GM23338 (cell line): ENCODE measurements at regions not wholly inside any gene's neighbourhood (a gene's known extent, or its start where the extent isn't known, plus 50 kb on each side); places are given as distances from the start of the nearest gene placed in this dataset.

Source experiments
- CREB1 ChIP-seq: fragments of 250-450 bp; sonication (Bioruptor Pico); IDR thresholded peaks from 2 replicates; pipeline ENCODE4 v1.5.0; 2020; ENCODE audit warnings: low read depth, mild to moderate bottlenecking, moderate library complexity
- EZH2 ChIP-seq: fragments of 200-600 bp; sonication (generic); IDR thresholded peaks from one replicate; pipeline ENCODE4 v1.8.0; 2017; ENCODE audit warnings: antibody characterized with exemption, mild to moderate bottlenecking, low read depth; ENCODE audit not compliant: unreplicated experiment
- EZH2phosphoT487 ChIP-seq: fragments of 200-600 bp; sonication (generic); IDR thresholded peaks from one replicate; pipeline ENCODE4 v1.8.1; 2018; ENCODE audit warnings: antibody characterized with exemption; ENCODE audit not compliant: unreplicated experiment
- JUNB ChIP-seq: IDR thresholded peaks from one replicate; pipeline ENCODE4 v1.6.1; 2016; ENCODE audit warnings: antibody characterized with exemption; ENCODE audit not compliant: unreplicated experiment
- POLR2AphosphoS5 ChIP-seq: IDR thresholded peaks from 2 replicates; pipeline ENCODE4 v1.6.1; 2016; ENCODE audit warnings: antibody characterized with exemption, low read depth
- STAT1 ChIP-seq: IDR thresholded peaks from one replicate; pipeline ENCODE4 v1.6.1; 2016; ENCODE audit warnings: antibody characterized with exemption; ENCODE audit not compliant: unreplicated experiment
- ZNF331 ChIP-seq: fragments of 250-450 bp; sonication (Bioruptor Pico); IDR thresholded peaks from 2 replicates; pipeline ENCODE4 v1.5.0; 2020; ENCODE audit warnings: low read depth, mild to moderate bottlenecking, moderate library complexity
- TF ChIP-seq, protein P1 (sequence below), 2 experiments: fragments of 200-600 bp in 1 of 2; sonication (generic) in 1 of 2; conservative IDR thresholded peaks; 2 replicates each; pipeline versions ENCODE4 v1.5.1 to v1.6.1; 2016 to 2017; ENCODE audit warnings: antibody characterized with exemption in 2 of 2, low read depth in 2 of 2, mild to moderate bottlenecking in 2 of 2, moderate library complexity in 1 of 2
- TF ChIP-seq, protein P2 (sequence below): IDR thresholded peaks from 2 replicates; pipeline ENCODE4 v1.6.1; 2016; ENCODE audit warnings: antibody characterized with exemption
- TF ChIP-seq, protein P3 (sequence below): IDR thresholded peaks from one replicate; pipeline ENCODE4 v1.6.1; 2018; ENCODE audit warnings: antibody characterized with exemption; ENCODE audit not compliant: unreplicated experiment

DNA sequence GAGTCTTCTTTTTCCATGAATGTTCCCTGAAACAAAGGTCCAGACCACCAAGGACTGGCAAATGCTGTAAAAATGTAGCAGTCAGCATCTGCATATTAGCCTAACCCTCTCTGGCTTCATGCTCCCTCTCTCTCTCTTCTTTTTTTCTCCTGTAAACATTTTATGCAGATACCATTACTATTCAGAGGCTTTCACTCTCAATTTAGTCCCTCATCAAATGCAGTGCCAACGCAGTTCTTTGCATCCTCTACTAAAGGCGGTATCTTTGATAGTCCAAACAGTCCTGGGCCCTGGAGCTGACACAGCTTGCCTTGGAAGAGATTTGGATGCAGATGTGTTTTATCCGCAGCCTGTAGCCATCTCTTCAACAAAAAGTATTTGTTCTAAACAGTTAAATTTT, 167.1 kb upstream of the MMS22L start:
- TF ChIP-seq, protein P1, sequence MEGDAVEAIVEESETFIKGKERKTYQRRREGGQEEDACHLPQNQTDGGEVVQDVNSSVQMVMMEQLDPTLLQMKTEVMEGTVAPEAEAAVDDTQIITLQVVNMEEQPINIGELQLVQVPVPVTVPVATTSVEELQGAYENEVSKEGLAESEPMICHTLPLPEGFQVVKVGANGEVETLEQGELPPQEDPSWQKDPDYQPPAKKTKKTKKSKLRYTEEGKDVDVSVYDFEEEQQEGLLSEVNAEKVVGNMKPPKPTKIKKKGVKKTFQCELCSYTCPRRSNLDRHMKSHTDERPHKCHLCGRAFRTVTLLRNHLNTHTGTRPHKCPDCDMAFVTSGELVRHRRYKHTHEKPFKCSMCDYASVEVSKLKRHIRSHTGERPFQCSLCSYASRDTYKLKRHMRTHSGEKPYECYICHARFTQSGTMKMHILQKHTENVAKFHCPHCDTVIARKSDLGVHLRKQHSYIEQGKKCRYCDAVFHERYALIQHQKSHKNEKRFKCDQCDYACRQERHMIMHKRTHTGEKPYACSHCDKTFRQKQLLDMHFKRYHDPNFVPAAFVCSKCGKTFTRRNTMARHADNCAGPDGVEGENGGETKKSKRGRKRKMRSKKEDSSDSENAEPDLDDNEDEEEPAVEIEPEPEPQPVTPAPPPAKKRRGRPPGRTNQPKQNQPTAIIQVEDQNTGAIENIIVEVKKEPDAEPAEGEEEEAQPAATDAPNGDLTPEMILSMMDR (conservative IDR thresholded peaks at IDR 0.05; ENCODE audit: low read depth in 2 of 2), result no peak
- TF ChIP-seq STAT1, result no peak
- no peak for TF ChIP-seq POLR2AphosphoS5
- TF ChIP-seq ZNF331 (CRISPR knock-in tag), result no peak
- TF ChIP-seq, protein P2, sequence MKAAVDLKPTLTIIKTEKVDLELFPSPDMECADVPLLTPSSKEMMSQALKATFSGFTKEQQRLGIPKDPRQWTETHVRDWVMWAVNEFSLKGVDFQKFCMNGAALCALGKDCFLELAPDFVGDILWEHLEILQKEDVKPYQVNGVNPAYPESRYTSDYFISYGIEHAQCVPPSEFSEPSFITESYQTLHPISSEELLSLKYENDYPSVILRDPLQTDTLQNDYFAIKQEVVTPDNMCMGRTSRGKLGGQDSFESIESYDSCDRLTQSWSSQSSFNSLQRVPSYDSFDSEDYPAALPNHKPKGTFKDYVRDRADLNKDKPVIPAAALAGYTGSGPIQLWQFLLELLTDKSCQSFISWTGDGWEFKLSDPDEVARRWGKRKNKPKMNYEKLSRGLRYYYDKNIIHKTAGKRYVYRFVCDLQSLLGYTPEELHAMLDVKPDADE, result no peak
- TF ChIP-seq EZH2, result no peak
- no peak for TF ChIP-seq JUNB
- TF ChIP-seq, protein P3, sequence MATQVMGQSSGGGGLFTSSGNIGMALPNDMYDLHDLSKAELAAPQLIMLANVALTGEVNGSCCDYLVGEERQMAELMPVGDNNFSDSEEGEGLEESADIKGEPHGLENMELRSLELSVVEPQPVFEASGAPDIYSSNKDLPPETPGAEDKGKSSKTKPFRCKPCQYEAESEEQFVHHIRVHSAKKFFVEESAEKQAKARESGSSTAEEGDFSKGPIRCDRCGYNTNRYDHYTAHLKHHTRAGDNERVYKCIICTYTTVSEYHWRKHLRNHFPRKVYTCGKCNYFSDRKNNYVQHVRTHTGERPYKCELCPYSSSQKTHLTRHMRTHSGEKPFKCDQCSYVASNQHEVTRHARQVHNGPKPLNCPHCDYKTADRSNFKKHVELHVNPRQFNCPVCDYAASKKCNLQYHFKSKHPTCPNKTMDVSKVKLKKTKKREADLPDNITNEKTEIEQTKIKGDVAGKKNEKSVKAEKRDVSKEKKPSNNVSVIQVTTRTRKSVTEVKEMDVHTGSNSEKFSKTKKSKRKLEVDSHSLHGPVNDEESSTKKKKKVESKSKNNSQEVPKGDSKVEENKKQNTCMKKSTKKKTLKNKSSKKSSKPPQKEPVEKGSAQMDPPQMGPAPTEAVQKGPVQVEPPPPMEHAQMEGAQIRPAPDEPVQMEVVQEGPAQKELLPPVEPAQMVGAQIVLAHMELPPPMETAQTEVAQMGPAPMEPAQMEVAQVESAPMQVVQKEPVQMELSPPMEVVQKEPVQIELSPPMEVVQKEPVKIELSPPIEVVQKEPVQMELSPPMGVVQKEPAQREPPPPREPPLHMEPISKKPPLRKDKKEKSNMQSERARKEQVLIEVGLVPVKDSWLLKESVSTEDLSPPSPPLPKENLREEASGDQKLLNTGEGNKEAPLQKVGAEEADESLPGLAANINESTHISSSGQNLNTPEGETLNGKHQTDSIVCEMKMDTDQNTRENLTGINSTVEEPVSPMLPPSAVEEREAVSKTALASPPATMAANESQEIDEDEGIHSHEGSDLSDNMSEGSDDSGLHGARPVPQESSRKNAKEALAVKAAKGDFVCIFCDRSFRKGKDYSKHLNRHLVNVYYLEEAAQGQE, result no peak
- no peak for TF ChIP-seq EZH2phosphoT487
- no peak for TF ChIP-seq CREB1 (CRISPR knock-in tag)
